NB4 (cell line): ENCODE measurements at regions not wholly inside any gene's neighbourhood (a gene's known extent, or its start where the extent isn't known, plus 50 kb on each side); places are given as distances from the start of the nearest gene placed in this dataset.

Experiments used
- DNase-seq: peaks from one replicate; pipeline ENCODE4 v3.0.0; 2010; ENCODE audit warnings: low read depth
- H3K4me3 ChIP-seq: one replicate; pipeline ENCODE4 v1.5.1; 2011; ENCODE audit warnings: mild to moderate bottlenecking, low read depth, low read length, moderate library complexity
- CTCF ChIP-seq: IDR thresholded peaks from one replicate; pipeline ENCODE4 v1.5.1; 2012; ENCODE audit warnings: low read depth, low read length
- MAX ChIP-seq: IDR thresholded peaks from 2 replicates; pipeline ENCODE4 v1.6.1; 2011; ENCODE audit warnings: low read depth, low read length
- MYC ChIP-seq: IDR thresholded peaks from 2 replicates; pipeline ENCODE4 v1.6.1; 2011; ENCODE audit warnings: low read depth, low read length
- POLR2A ChIP-seq: IDR thresholded peaks from 2 replicates; pipeline ENCODE4 v1.6.1; 2011; ENCODE audit warnings: mild to moderate bottlenecking; ENCODE audit not compliant: insufficient read length; ENCODE audit errors: extremely low read depth

- no peak for DNase-seq
- H3K4me3 ChIP-seq = no peak overlapping the region
- no peak for TF ChIP-seq CTCF
- TF ChIP-seq MAX = no peak
- TF ChIP-seq POLR2A = no peak
- TF ChIP-seq MYC = no peak
These were observed 540.2 kb downstream of the PDHA2 start for GRCh38 chr4:96380106-96380505.

- DNase-seq = no peak
These were observed 543.5 kb downstream of the PDHA2 start for GRCh38 chr4:96383349-96383748.

GRCh38 chr4:96389770-96390169, 549.9 kb downstream of the PDHA2 start:
- DNase-seq = no peak
- no peak overlapping the region for H3K4me3 ChIP-seq
- TF ChIP-seq CTCF (no peak), MYC (no peak), MAX (no peak)

More at GRCh38 chr4:96383349-96383748, 543.5 kb downstream of the PDHA2 start:
- no peak for TF ChIP-seq POLR2A
- TF ChIP-seq CTCF = no peak
- no peak for TF ChIP-seq MAX
- no peak for TF ChIP-seq MYC
- no peak overlapping the region for H3K4me3 ChIP-seq

GRCh38 chr4:96390404-96390803, 550.5 kb downstream of the PDHA2 start:
- no peak for DNase-seq
- no peak overlapping the region for H3K4me3 ChIP-seq
- TF ChIP-seq MYC (no peak), MAX (no peak), POLR2A (no peak), CTCF (no peak)

- TF ChIP-seq MYC (no peak), POLR2A (no peak), MAX (no peak), CTCF (no peak)
- DNase-seq = no peak
- H3K4me3 ChIP-seq = no peak overlapping the region
These were observed 555.9 kb downstream of the PDHA2 start for GRCh38 chr4:96395747-96396146.

GRCh38 chr4:96406742-96407141, 566.8 kb downstream of the PDHA2 start:
- H3K4me3 ChIP-seq = no peak overlapping the region
- no peak for TF ChIP-seq POLR2A
- TF ChIP-seq MAX = no peak
- TF ChIP-seq CTCF = no peak
- TF ChIP-seq MYC = no peak
- DNase-seq = no peak
